ENCODE measurements at regions not wholly inside any gene's neighbourhood (a gene's known extent, or its start where the extent isn't known, plus 50 kb on each side); places are given as distances from the start of the nearest gene placed in this dataset.

DNA sequence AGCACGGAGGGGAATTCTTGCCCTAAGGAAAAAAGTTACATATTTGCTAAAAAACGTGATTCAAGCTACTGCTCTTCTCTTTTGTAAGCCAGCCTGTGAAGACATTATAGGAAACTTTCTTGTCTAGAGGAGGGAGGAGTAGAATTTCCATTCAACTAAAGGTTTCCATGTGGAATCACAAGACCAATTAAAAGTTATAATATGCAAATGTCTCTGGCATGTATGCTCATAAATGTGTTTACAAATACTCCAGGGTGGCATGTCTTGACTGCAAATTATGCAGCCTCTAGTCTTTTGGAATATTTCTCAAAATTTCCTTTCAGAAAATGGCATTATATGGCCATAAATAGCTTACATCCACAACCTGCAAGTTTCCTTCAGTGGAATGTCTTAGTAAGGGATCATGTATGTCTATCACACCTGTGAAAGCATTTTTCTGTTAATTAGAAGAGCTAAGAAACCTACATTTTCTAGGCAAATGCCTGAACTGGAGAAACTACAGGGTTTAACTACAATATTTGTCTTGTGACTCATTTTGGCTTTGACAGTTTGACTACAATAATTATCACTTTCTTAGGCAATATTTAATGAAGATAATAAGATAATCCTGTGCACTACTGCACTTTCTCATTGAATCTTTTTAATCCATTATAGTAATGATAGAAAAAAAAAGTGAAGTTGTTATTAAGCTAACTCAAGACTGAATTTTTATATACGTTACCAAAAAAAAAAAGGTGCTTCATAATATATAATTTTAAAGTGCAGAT, 111.1 kb upstream of the C10orf90 start:
- TF ChIP-seq IKZF1 (conservative IDR thresholded peaks at IDR 0.05) (no peak), CBFB (IDR thresholded peaks at IDR 0.05; ENCODE audit: low read depth) (no peak), NFYB (IDR thresholded peaks at IDR 0.05; ENCODE audit: insufficient read depth, low read depth, low read length) (no peak), E2F4 (IDR thresholded peaks at IDR 0.05; ENCODE audit: low read depth, low read length) (no peak), ESRRA (IDR thresholded peaks at IDR 0.05; ENCODE audit: low read length) (no peak), SREBF1 (IDR thresholded peaks at IDR 0.05; ENCODE audit: low read length) (no peak), POLR2AphosphoS5 (IDR thresholded peaks at IDR 0.05; ENCODE audit: low read length) (no peak)
- TF ChIP-seq, protein P1, sequence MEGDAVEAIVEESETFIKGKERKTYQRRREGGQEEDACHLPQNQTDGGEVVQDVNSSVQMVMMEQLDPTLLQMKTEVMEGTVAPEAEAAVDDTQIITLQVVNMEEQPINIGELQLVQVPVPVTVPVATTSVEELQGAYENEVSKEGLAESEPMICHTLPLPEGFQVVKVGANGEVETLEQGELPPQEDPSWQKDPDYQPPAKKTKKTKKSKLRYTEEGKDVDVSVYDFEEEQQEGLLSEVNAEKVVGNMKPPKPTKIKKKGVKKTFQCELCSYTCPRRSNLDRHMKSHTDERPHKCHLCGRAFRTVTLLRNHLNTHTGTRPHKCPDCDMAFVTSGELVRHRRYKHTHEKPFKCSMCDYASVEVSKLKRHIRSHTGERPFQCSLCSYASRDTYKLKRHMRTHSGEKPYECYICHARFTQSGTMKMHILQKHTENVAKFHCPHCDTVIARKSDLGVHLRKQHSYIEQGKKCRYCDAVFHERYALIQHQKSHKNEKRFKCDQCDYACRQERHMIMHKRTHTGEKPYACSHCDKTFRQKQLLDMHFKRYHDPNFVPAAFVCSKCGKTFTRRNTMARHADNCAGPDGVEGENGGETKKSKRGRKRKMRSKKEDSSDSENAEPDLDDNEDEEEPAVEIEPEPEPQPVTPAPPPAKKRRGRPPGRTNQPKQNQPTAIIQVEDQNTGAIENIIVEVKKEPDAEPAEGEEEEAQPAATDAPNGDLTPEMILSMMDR (IDR thresholded peaks at IDR 0.05 in 2 of 3, conservative IDR thresholded peaks at IDR 0.05 in 1 of 3; ENCODE audit: control insufficient read depth in 2 of 3, extremely low read depth in 1 of 3, insufficient read depth in 1 of 3, low read depth in 3 of 3, low read length in 3 of 3): no peak

Data from GM12878 (cell line).